ENCODE measurements at regions not wholly inside any gene's neighbourhood (a gene's known extent, or its start where the extent isn't known, plus 50 kb on each side); places are given as distances from the start of the nearest gene placed in this dataset.

- H3K4me1 ChIP-seq = no peaks in the 10 kb centered on the region
- H3K27ac ChIP-seq = no peak overlapping the region
- DNase-seq (no peak), ATAC-seq (no peak)
- no peaks in the 10 kb centered on the region for H3K36me3 ChIP-seq (replicated peaks in 1 of 2; ENCODE audit: insufficient read depth in 1 of 2, low read depth in 2 of 2)
- no peaks in the 10 kb centered on the region for H3K27me3 ChIP-seq
- intact Hi-C loops (cut with DNase I) = no loop called here
- TF ChIP-seq CTCF (IDR thresholded peaks at IDR 0.05) (no peak), POLR2A (IDR thresholded peaks at IDR 0.05) (no peak)
- WGBS, 2 donors = 44 to 59% methylated on average over 5 of the region's 5 CpGs
- H3K4me3 ChIP-seq = no peak overlapping the region
- H3K9me3 ChIP-seq = no peaks in the 10 kb centered on the region
These were observed 426.8 kb upstream of the CDH9 start for GRCh38 chr5:27465140-27465539.

GRCh38 chr5:27463446-27464149 lies 425.2 kb upstream of the CDH9 start:
- no peaks in the 10 kb centered on the region for H3K4me1 ChIP-seq
- DNase-seq = no peak
- H3K27ac ChIP-seq = no peak overlapping the region
- no peak for ATAC-seq
- no peak overlapping the region for H3K4me3 ChIP-seq
- H3K27me3 ChIP-seq = no peaks in the 10 kb centered on the region
- H3K9me3 ChIP-seq = no peaks in the 10 kb centered on the region
- 63 to 66% methylated on average over 8 of the region's 8 CpGs for WGBS, 2 donors
- intact Hi-C loops (cut with DNase I) = no loop called here
- TF ChIP-seq CTCF (IDR thresholded peaks at IDR 0.05) (no peak), POLR2A (IDR thresholded peaks at IDR 0.05) (no peak)
- H3K36me3 ChIP-seq (replicated peaks in 1 of 2; ENCODE audit: insufficient read depth in 1 of 2, low read depth in 2 of 2) = no peaks in the 10 kb centered on the region

GRCh38 chr5:27462936-27463335 lies 424.6 kb upstream of the CDH9 start:
- Histone ChIP-seq H3K36me3 (replicated peaks in 1 of 2; ENCODE audit: insufficient read depth in 1 of 2, low read depth in 2 of 2) (no peaks in the 10 kb centered on the region), H3K27ac (no peak overlapping the region), H3K4me3 (no peak overlapping the region), H3K4me1 (no peaks in the 10 kb centered on the region), H3K27me3 (no peaks in the 10 kb centered on the region), H3K9me3 (no peaks in the 10 kb centered on the region)
- DNase-seq = no peak
- WGBS, 2 donors = 51 to 64% methylated on average over 7 of the region's 7 CpGs
- intact Hi-C loops (cut with DNase I) = no loop called here
- TF ChIP-seq CTCF (IDR thresholded peaks at IDR 0.05) = no peak
- TF ChIP-seq POLR2A (IDR thresholded peaks at IDR 0.05) = no peak
- no peak for ATAC-seq

- 46 to 56% methylated on average over 1 of the region's 1 CpG for WGBS, 2 donors
- intact Hi-C loops (cut with DNase I) = no loop called here
These were observed 419.9 kb upstream of the CDH9 start for GRCh38 chr5:27458287-27458686.

More at GRCh38 chr5:27458287-27458686, 419.9 kb upstream of the CDH9 start:
- H3K9me3 ChIP-seq = no peaks in the 10 kb centered on the region
- TF ChIP-seq CTCF (IDR thresholded peaks at IDR 0.05) = no peak
- no peak for TF ChIP-seq POLR2A (IDR thresholded peaks at IDR 0.05)
- H3K27ac ChIP-seq = no peak overlapping the region
- no peaks in the 10 kb centered on the region for H3K36me3 ChIP-seq (replicated peaks in 1 of 2; ENCODE audit: insufficient read depth in 1 of 2, low read depth in 2 of 2)
- DNase-seq = no peak
- no peak overlapping the region for H3K4me3 ChIP-seq
- ATAC-seq = no peak
- H3K4me1 ChIP-seq = no peaks in the 10 kb centered on the region
- no peaks in the 10 kb centered on the region for H3K27me3 ChIP-seq

Measured in body of pancreas (tissue), 4 donors.